ENCODE measurements at regions not wholly inside any gene's neighbourhood (a gene's known extent, or its start where the extent isn't known, plus 50 kb on each side); places are given as distances from the start of the nearest gene placed in this dataset.

DNA sequence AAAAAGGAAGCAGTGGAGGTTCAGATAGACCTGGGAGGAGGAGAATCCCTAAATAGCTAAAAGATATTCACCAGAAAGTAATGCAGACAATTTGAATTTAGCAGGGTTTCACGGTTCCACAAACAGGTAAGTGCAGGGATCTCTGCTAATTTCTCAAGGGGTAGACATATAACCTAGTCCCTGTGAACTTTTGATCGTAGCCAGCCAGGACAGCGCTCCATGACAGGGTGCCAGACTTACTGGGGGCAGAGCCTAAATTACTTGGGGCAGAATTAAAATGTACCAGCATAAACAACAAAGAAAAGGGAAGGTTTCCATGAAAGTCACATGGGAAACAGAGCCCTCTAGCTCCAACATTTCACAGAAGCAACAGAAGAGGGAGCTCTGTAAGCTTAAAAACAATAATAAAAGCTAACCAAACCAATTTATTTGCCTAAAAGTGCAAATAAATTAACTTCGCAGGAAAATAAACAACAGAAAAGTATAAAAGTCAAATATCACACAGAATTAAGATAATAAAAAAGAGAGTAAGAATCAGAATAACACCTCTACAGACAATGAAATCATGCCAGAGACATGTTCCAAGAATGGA, 198.3 kb downstream of the DUSP10 start:
- no peak for TF ChIP-seq ARNTL (CRISPR knock-in tag; IDR thresholded peaks at IDR 0.05; ENCODE audit: borderline replicate concordance, low read depth)
- TF ChIP-seq OSR1 (CRISPR knock-in tag; IDR thresholded peaks at IDR 0.05) = no peak
- TF ChIP-seq, protein P1, sequence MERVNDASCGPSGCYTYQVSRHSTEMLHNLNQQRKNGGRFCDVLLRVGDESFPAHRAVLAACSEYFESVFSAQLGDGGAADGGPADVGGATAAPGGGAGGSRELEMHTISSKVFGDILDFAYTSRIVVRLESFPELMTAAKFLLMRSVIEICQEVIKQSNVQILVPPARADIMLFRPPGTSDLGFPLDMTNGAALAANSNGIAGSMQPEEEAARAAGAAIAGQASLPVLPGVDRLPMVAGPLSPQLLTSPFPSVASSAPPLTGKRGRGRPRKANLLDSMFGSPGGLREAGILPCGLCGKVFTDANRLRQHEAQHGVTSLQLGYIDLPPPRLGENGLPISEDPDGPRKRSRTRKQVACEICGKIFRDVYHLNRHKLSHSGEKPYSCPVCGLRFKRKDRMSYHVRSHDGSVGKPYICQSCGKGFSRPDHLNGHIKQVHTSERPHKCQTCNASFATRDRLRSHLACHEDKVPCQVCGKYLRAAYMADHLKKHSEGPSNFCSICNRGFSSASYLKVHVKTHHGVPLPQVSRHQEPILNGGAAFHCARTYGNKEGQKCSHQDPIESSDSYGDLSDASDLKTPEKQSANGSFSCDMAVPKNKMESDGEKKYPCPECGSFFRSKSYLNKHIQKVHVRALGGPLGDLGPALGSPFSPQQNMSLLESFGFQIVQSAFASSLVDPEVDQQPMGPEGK (CRISPR knock-in tag; IDR thresholded peaks at IDR 0.05; ENCODE audit: borderline replicate concordance) = no peak
- TF ChIP-seq ZC3H10 (CRISPR knock-in tag; IDR thresholded peaks at IDR 0.05) = no peak
- TF ChIP-seq, protein P2, sequence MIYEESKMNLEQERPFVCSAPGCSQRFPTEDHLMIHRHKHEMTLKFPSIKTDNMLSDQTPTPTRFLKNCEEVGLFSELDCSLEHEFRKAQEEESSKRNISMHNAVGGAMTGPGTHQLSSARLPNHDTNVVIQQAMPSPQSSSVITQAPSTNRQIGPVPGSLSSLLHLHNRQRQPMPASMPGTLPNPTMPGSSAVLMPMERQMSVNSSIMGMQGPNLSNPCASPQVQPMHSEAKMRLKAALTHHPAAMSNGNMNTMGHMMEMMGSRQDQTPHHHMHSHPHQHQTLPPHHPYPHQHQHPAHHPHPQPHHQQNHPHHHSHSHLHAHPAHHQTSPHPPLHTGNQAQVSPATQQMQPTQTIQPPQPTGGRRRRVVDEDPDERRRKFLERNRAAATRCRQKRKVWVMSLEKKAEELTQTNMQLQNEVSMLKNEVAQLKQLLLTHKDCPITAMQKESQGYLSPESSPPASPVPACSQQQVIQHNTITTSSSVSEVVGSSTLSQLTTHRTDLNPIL (CRISPR knock-in tag; IDR thresholded peaks at IDR 0.05; ENCODE audit: low read depth) = no peak
